Endothelial cell (in vitro differentiated cells): ENCODE measurements at regions not wholly inside any gene's neighbourhood (a gene's known extent, or its start where the extent isn't known, plus 50 kb on each side); places are given as distances from the start of the nearest gene placed in this dataset.
"Not testable (repeated sequence)": the region's sequence is repeated elsewhere in the genome, so short reads cannot be mapped to it uniquely, and the experiment has no call there.

Experiments used
- DNase-seq: peaks from one replicate; pipeline ENCODE4 v3.0.0; 2021; ENCODE audit warnings: low spot score
- H3K27ac Mint-ChIP-seq: one replicate; pipeline ENCODE4 v1.8.0; 2021; ENCODE audit warnings: mixed read lengths, inconsistent platforms; ENCODE audit not compliant: unreplicated experiment
- H3K27me3 Mint-ChIP-seq: one replicate; pipeline ENCODE4 v1.8.0; 2021; ENCODE audit warnings: mild to moderate bottlenecking, moderate library complexity, mixed read lengths, inconsistent platforms; ENCODE audit not compliant: unreplicated experiment
- H3K36me3 Mint-ChIP-seq: one replicate; pipeline ENCODE4 v1.8.0; 2021; ENCODE audit warnings: mild to moderate bottlenecking, low read depth, mixed read lengths, inconsistent platforms; ENCODE audit not compliant: unreplicated experiment
- H3K4me1 Mint-ChIP-seq: one replicate; pipeline ENCODE4 v1.8.0; 2021; ENCODE audit warnings: mild to moderate bottlenecking, mixed read lengths, inconsistent platforms; ENCODE audit not compliant: unreplicated experiment
- H3K4me3 Mint-ChIP-seq: one replicate; pipeline ENCODE4 v1.8.0; 2021; ENCODE audit warnings: mild to moderate bottlenecking, mixed read lengths, inconsistent platforms; ENCODE audit not compliant: unreplicated experiment
- H3K9me3 Mint-ChIP-seq: one replicate; pipeline ENCODE4 v1.8.0; 2021; ENCODE audit warnings: mixed read lengths, inconsistent platforms; ENCODE audit not compliant: unreplicated experiment
- CTCF ChIP-seq: fragments of 200-600 bp; sonication (generic); IDR thresholded peaks from one replicate; pipeline ENCODE4 v1.5.0; 2021; ENCODE audit warnings: antibody characterized with exemption; ENCODE audit not compliant: unreplicated experiment

GRCh38 chr3:94794563-94794962 lies 731.7 kb downstream of the NSUN3 start:
- TF ChIP-seq CTCF, result no peak
- no peak overlapping the region for H3K4me3 Mint-ChIP-seq
- no peaks in the 10 kb centered on the region for H3K36me3 Mint-ChIP-seq
- no peak overlapping the region for H3K27ac Mint-ChIP-seq
- DNase-seq, result no peak
- H3K9me3 Mint-ChIP-seq, result no peaks in the 10 kb centered on the region
- H3K27me3 Mint-ChIP-seq, result no peaks in the 10 kb centered on the region
- H3K4me1 Mint-ChIP-seq, result no peaks in the 10 kb centered on the region

DNA sequence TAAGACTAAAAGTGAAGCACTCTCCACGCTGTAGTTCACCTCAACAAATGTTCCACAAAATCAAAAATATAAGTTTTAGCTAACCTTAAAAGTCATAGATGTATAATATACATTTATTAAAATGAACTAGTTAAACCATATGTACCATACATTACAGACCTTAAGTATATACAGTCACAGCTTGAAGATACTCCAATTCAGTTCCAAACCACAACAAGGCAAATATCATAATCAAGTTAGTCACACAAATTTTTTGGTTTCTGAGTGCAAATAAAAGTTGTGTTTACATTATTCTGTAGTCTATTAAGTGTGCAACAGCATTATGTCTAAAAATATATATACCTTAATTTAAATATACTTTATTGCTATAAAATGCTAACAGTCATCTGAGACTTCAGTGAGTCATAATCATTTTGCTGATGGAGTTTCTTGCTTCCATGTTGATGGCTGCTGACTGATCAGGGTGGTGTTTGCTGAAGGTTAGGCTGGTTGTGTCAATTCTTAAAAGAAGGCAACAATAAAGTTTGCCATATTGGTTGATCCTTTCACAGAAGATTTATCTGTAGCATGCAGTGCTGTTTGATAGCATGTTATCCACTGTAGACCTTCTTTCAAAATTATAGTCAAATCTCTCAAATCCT lies 736.7 kb downstream of the NSUN3 start:
- Mint-ChIP-seq H3K36me3 (no peaks in the 10 kb centered on the region), H3K4me3 (no peak overlapping the region), H3K27me3 (no peaks in the 10 kb centered on the region), H3K4me1 (no peaks in the 10 kb centered on the region), H3K27ac (no peak overlapping the region), H3K9me3 (no peaks in the 10 kb centered on the region)
- DNase-seq, result no peak
- no peak for TF ChIP-seq CTCF

DNA sequence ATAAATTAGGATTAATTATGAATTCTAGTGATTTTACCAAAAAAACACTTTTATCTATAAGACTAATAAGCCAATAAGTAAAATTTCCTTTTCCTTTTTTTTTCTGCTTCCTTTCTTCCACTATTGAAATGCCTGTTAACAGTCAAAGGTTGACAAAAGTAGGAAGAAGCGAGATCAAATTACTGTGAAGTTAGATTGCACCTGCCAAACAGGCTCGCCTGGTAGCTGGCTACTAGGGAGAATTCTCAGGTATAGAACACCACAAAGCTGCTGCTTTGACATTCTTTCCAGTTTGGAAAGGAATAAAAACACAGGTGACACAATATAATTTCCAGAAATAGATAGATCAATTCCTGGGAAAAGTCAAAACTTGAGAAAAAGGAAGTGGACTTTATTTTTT lies 749.0 kb downstream of the NSUN3 start:
- H3K27me3 Mint-ChIP-seq, result peaks cover 1% of the 10 kb centered on the region
- DNase-seq, result no peak
- H3K4me1 Mint-ChIP-seq, result no peaks in the 10 kb centered on the region
- TF ChIP-seq CTCF, result no peak
- H3K9me3 Mint-ChIP-seq, result no peaks in the 10 kb centered on the region
- no peak overlapping the region for H3K4me3 Mint-ChIP-seq
- H3K27ac Mint-ChIP-seq, result no peak overlapping the region
- no peaks in the 10 kb centered on the region for H3K36me3 Mint-ChIP-seq

GRCh38 chr3:94821241-94821640 lies 758.4 kb downstream of the NSUN3 start:
- no peak for DNase-seq
- TF ChIP-seq CTCF, result no peak
- no peak overlapping the region for H3K4me3 Mint-ChIP-seq
- H3K4me1 Mint-ChIP-seq, result no peaks in the 10 kb centered on the region
- H3K36me3 Mint-ChIP-seq, result no peaks in the 10 kb centered on the region
- no peak overlapping the region for H3K27ac Mint-ChIP-seq
- no peaks in the 10 kb centered on the region for H3K9me3 Mint-ChIP-seq
- H3K27me3 Mint-ChIP-seq, result no peaks in the 10 kb centered on the region

GRCh38 chr3:94822298-94822697 lies 759.4 kb downstream of the NSUN3 start:
- TF ChIP-seq CTCF, result no peak
- no peaks in the 10 kb centered on the region for H3K9me3 Mint-ChIP-seq
- H3K27me3 Mint-ChIP-seq, result no peaks in the 10 kb centered on the region
- no peaks in the 10 kb centered on the region for H3K4me1 Mint-ChIP-seq
- H3K36me3 Mint-ChIP-seq, result no peaks in the 10 kb centered on the region
- H3K27ac Mint-ChIP-seq, result no peak overlapping the region
- DNase-seq, result no peak
- H3K4me3 Mint-ChIP-seq, result no peak overlapping the region

DNA sequence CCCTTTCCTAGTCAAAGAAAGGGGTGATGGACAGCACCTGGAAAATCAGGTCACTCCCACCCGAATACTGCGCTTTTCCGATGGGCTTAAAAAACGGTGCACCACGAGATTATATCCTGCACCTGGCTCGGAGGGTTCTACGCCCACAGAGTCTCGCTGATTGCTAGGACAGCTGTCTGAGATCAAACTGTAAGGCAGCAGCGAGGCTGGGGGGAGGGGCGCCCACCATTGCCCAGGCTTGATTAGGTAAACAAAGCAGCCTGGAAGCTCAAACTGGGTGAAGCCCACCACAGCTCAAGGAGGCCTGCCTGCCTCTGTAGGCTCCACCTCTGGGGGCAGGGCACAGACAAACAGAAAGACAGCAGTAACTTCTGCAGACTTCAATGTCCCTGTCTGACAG lies 783.4 kb downstream of the NSUN3 start:
- H3K4me1 Mint-ChIP-seq, DNase-seq, H3K36me3 Mint-ChIP-seq, H3K27me3 Mint-ChIP-seq, H3K4me3 Mint-ChIP-seq, H3K9me3 Mint-ChIP-seq, H3K27ac Mint-ChIP-seq: not testable (repeated sequence)
